GM12878 (cell line): ENCODE measurements at regions not wholly inside any gene's neighbourhood (a gene's known extent, or its start where the extent isn't known, plus 50 kb on each side); places are given as distances from the start of the nearest gene placed in this dataset.
"Not testable (repeated sequence)": the region's sequence is repeated elsewhere in the genome, so short reads cannot be mapped to it uniquely, and the experiment has no call there.

ENCODE experiments used
- ATAC-seq: fragments of 200-7000 bp; cut with Tn5 transposase; 3 replicates; pipeline ENCODE4 v1.9.1; 2020; ENCODE audit warnings: mild to moderate bottlenecking, moderate library complexity
- BruUV-seq: library from RNA; stranded (reverse); fragments of 400-500 nt; replicated peaks from 2 replicates; lab custom pipeline; 2021; lab: Mats Ljungman, UMichigan
- CTCF ChIA-PET: fragments of 300-600 bp; sonication (Branson Sonifier 250); formaldehyde crosslinking; extraction: SDS; loops from one replicate; lab custom pipeline; 2021; ENCODE audit warnings: inconsistent platforms; lab: Yijun Ruan, JAX
- POLR2A ChIA-PET: fragments of 350-600 bp; formaldehyde crosslinking; extraction: SDS; loops from one replicate; lab custom pipeline; 2021; ENCODE audit warnings: inconsistent platforms; lab: Charles Lee
- RAD21 ChIA-PET: fragments of 300-600 bp; sonication (Branson Sonifier 250); formaldehyde crosslinking; loops from one replicate; lab custom pipeline; 2023; ENCODE audit warnings: antibody characterized with exemption; ENCODE audit not compliant: unreplicated experiment; lab: Charles Lee
- SMC1A ChIA-PET: fragments of 300-600 bp; sonication (Branson Sonifier 250); formaldehyde crosslinking; loops from one replicate; lab custom pipeline; 2023; ENCODE audit not compliant: unreplicated experiment, uncharacterized antibody; lab: Charles Lee
- DNase-seq: peaks from one replicate; pipeline ENCODE4 v3.0.0-alpha.2; 2011; ENCODE audit warnings: low read depth, low spot score
- FAIRE-seq: peaks from 3 replicates; lab custom pipeline; 2011; peaks lifted over from hg19 to GRCh38; lab: Jason Lieb, UNC
- H2AFZ ChIP-seq: 2 replicates; pipeline ENCODE4 v1.6.0; 2011; ENCODE audit warnings: low read depth, low read length, control low read depth; ENCODE audit not compliant: control insufficient read depth
- H3K27ac ChIP-seq: 2 replicates; pipeline ENCODE4 v1.5.1; 2011; ENCODE audit warnings: control low read depth; ENCODE audit not compliant: control insufficient read depth, insufficient read depth
- H3K27me3 ChIP-seq, 2 experiments: replicated peaks in 1 of 2; 2 replicates each; pipeline versions ENCODE4 v1.6.0 to v1.6.1; 2011; ENCODE audit warnings: low read length in 1 of 2; ENCODE audit not compliant: control insufficient read depth in 2 of 2, insufficient read depth in 2 of 2
- H3K36me3 ChIP-seq, 2 experiments: 2 replicates each; pipeline ENCODE4 v1.5.1; 2011; ENCODE audit warnings: low read length in 1 of 2; ENCODE audit not compliant: control insufficient read depth in 2 of 2, insufficient read depth in 2 of 2
- H3K4me1 ChIP-seq: 2 replicates; pipeline ENCODE4 v1.6.1; 2011; ENCODE audit warnings: mild to moderate bottlenecking, low read length, moderate library complexity, mixed read lengths; ENCODE audit not compliant: control insufficient read depth, insufficient read depth
- H3K4me2 ChIP-seq: 2 replicates; pipeline ENCODE4 v1.6.0; 2011; ENCODE audit warnings: control low read depth; ENCODE audit not compliant: control insufficient read depth, insufficient read depth
- H3K4me3 ChIP-seq: fragments of 200-600 bp; sonication (generic); 2 replicates; pipeline ENCODE4 v1.5.1; 2016
- H3K79me2 ChIP-seq: 2 replicates; pipeline ENCODE4 v1.6.0; 2011; ENCODE audit warnings: low read length; ENCODE audit not compliant: control insufficient read depth, insufficient read depth
- H3K9ac ChIP-seq: 2 replicates; pipeline ENCODE4 v1.8.0; 2011; ENCODE audit warnings: low read length, control low read depth, mixed read lengths; ENCODE audit not compliant: control insufficient read depth, insufficient read depth
- H3K9me3 ChIP-seq: replicated peaks from 3 replicates; pipeline ENCODE4 v1.5.1; 2011; ENCODE audit warnings: mild to moderate bottlenecking, low read length; ENCODE audit not compliant: control insufficient read depth, insufficient read depth
- H4K20me1 ChIP-seq: 2 replicates; pipeline ENCODE4 v1.6.0; 2011; ENCODE audit not compliant: control insufficient read depth, insufficient read depth
- ATF7 ChIP-seq: fragments of 450-650 bp; IDR thresholded peaks from 2 replicates; pipeline ENCODE4 v1.6.1; 2016; ENCODE audit warnings: low read depth, mild to moderate bottlenecking
- CTCF ChIP-seq, 3 experiments: IDR thresholded peaks in 2 of 3; conservative IDR thresholded peaks in 1 of 3; 2 replicates each; pipeline ENCODE4 v1.5.1; 2011; ENCODE audit warnings: low read depth in 3 of 3, low read length in 3 of 3, mild to moderate bottlenecking in 3 of 3, control low read depth in 2 of 3, moderate library complexity in 2 of 3, inconsistent platforms in 1 of 3, mixed read lengths in 1 of 3; ENCODE audit not compliant: control insufficient read depth in 2 of 3, insufficient read depth in 1 of 3; ENCODE audit errors: extremely low read depth in 1 of 3
- E2F4 ChIP-seq: IDR thresholded peaks from 2 replicates; pipeline ENCODE4 v1.6.1; 2012; ENCODE audit warnings: low read depth, low read length, improper control_type of control experiment
- IKZF1 ChIP-seq: fragments of 450-650 bp; conservative IDR thresholded peaks from 2 replicates; pipeline ENCODE4 v1.6.1; 2017; ENCODE audit warnings: antibody characterized with exemption, mild to moderate bottlenecking
- KDM1A ChIP-seq: fragments of 200-600 bp; sonication (generic); IDR thresholded peaks from 2 replicates; pipeline ENCODE4 v1.6.1; 2016; ENCODE audit warnings: borderline replicate concordance
- MYB ChIP-seq: fragments of 150-350 bp; IDR thresholded peaks from 2 replicates; pipeline ENCODE4 v1.6.1; 2014; ENCODE audit warnings: mild to moderate bottlenecking, low read depth, low read length, borderline replicate concordance
- RAD21 ChIP-seq: IDR thresholded peaks from 2 replicates; pipeline ENCODE4 v1.6.1; 2011; ENCODE audit warnings: mild to moderate bottlenecking, low read depth, low read length, moderate library complexity; ENCODE audit not compliant: insufficient read depth
- RB1 ChIP-seq: fragments of 450-650 bp; formaldehyde crosslinking; IDR thresholded peaks from 2 replicates; pipeline ENCODE4 v1.6.1; 2017; ENCODE audit warnings: mild to moderate bottlenecking, borderline replicate concordance
- TCF3 ChIP-seq: IDR thresholded peaks from 2 replicates; pipeline ENCODE4 v1.6.1; 2012; ENCODE audit warnings: low read depth, mild to moderate bottlenecking, low read length, borderline replicate concordance; ENCODE audit not compliant: insufficient read depth
- WGBS: methylation state at CpG from one replicate; pipeline ENCODE4 v1.1.6; 2016; ENCODE audit warnings: low lambda C conversion rate; ENCODE audit not compliant: insufficient replicate concordance, insufficient coverage; ENCODE audit errors: missing lambda C conversion rate; 5-methylcytosine and 5-hydroxymethylcytosine counted together
- in situ Hi-C: fragments of 300-500 bp; cut with MboI; formaldehyde crosslinking; loops from 9 replicates; pipeline ENCODE4 v1.14.3; 2018; ENCODE audit warnings: mixed read lengths
- intact Hi-C: fragments of 100-400 bp; cut with micrococcal nuclease; formaldehyde crosslinking; loops from one replicate; pipeline ENCODE4 v1.14.2; 2022; ENCODE audit not compliant: unreplicated experiment

- TF ChIP-seq TCF3: no peak
- TF ChIP-seq RB1: no peak
These were observed 134.8 kb downstream of the ZNF648 start (continued) for GRCh38 chr1:181926697-181927096.

- H3K79me2 ChIP-seq, intact Hi-C loops, RAD21 ChIA-PET, H3K4me3 ChIP-seq, DNase-seq, ATAC-seq, H3K9ac ChIP-seq, H3K27ac ChIP-seq, in situ Hi-C loops, H3K9me3 ChIP-seq, H3K4me1 ChIP-seq, FAIRE-seq, POLR2A ChIA-PET, H3K4me2 ChIP-seq, H3K36me3 ChIP-seq, H2AFZ ChIP-seq, BruUV-seq, H4K20me1 ChIP-seq, H3K27me3 ChIP-seq: not testable (repeated sequence)
- CTCF ChIA-PET: interaction anchor here (0.9 kb wide), 1 partner anchor 9 kb away, joined by 3 read pairs; no protein-coding TSS in a partner anchor
- SMC1A ChIA-PET: interaction anchor here (1.5 kb wide), 1 partner anchor 13 kb away, joined by 3 read pairs; no protein-coding TSS in a partner anchor
- whole genome bisulfite sequencing: 20% methylated on average over 2 of the region's 2 CpGs
These were observed 137.5 kb downstream of the ZNF648 start for GRCh38 chr1:181924034-181924433.

- H4K20me1 ChIP-seq: no peaks in the 10 kb centered on the region
- CTCF ChIA-PET: interaction anchor here (0.5 to 1.0 kb wide), 3 partner anchors 46 to 495 kb away, joined by 3 read pairs; no protein-coding TSS in a partner anchor
- no peaks in the 10 kb centered on the region for H3K4me1 ChIP-seq
- no peak overlapping the region for H3K4me2 ChIP-seq
- BruUV-seq: no TSS peak
- no peak overlapping the region for H3K9ac ChIP-seq
- RAD21 ChIA-PET: interaction anchor here (1.7 kb wide), 1 partner anchor 10 kb away, joined by 4 read pairs; no protein-coding TSS in a partner anchor
- SMC1A ChIA-PET: interaction anchor here (1.4 to 2.0 kb wide), 4 partner anchors 9 to 441 kb away, joined by 4 to 8 read pairs (median 4); no protein-coding TSS in a partner anchor
- no peaks in the 10 kb centered on the region for H3K79me2 ChIP-seq
- no peak for FAIRE-seq
- no peaks in the 10 kb centered on the region; the same call in 2 of the 3 replicates for H3K9me3 ChIP-seq
- no peak for ATAC-seq
- H2AFZ ChIP-seq: no peak overlapping the region
- POLR2A ChIA-PET: no interaction called here
- no peak overlapping the region for H3K27ac ChIP-seq
- DNase-seq: no peak
- WGBS: 0% methylated on average over 1 of the region's 1 CpG
- H3K36me3 ChIP-seq: no peaks in the 10 kb centered on the region
- no peak overlapping the region for H3K4me3 ChIP-seq
- TF ChIP-seq MYB (no peak), KDM1A (no peak), IKZF1 (no peak), RAD21 (0 out of 2 replicates have a peak, but pooled peaks have one; percentile 19), CTCF (IDR thresholded peaks at IDR 0.05 in 2 of 3, conservative IDR thresholded peaks at IDR 0.05 in 1 of 3; ENCODE audit: control insufficient read depth in 2 of 3, extremely low read depth in 1 of 3, insufficient read depth in 1 of 3, low read depth in 3 of 3, low read length in 3 of 3) (0 out of 6 replicates have a peak, but pooled peaks of 1 of the 3 experiments have one; percentile 7), ATF7 (no peak), E2F4 (no peak)
- TF ChIP-seq, all 136 proteins: peak for 2
- no peaks in the 10 kb centered on the region for H3K27me3 ChIP-seq
- in situ Hi-C loops (no loop called here), intact Hi-C loops (no loop called here)
These were observed 142.0 kb downstream of the ZNF648 start for GRCh38 chr1:181919542-181919941.
